Tibial nerve (tissue), 3 donors: ENCODE measurements at regions not wholly inside any gene's neighbourhood (a gene's known extent, or its start where the extent isn't known, plus 50 kb on each side); places are given as distances from the start of the nearest gene placed in this dataset.

ENCODE experiments used
- POLR2A ChIP-seq, 2 donors: fragments of 450-650 bp; IDR thresholded peaks; one replicate each; pipeline ENCODE4 v1.6.1; 2017; ENCODE audit warnings: antibody characterized with exemption in 2 of 2, mild to moderate bottlenecking in 2 of 2, moderate library complexity in 2 of 2
- TF ChIP-seq, protein P1 (sequence below), 5 experiments: fragments of 200-600 bp in 3 of 5; fragments of 450-650 bp in 2 of 5; sonication (generic) in 3 of 5; IDR thresholded peaks; one replicate each; pipeline ENCODE4 v1.5.1; 2016 to 2019; ENCODE audit warnings: antibody characterized with exemption in 5 of 5, mild to moderate bottlenecking in 3 of 5, moderate library complexity in 2 of 5

DNA sequence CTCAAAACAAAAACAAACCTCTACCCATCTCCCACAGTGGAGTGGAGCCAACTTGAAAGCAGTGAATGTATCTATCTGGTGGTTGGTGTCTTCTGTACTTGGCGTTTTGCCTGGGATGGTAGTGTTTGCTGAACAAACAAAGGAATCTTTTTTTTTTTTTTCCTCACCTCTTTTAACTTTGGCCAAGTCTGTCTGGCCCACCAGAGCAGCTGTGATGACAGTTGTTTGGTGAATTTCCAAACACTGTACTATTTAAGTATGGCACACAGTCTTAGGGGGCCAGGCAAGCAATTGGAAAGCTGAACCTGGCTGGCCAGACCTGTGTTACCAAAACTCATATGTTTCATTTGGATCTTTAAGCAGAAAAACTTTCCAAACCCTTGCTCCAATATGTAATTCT is 101.8 kb upstream of the CDH13 start:
- TF ChIP-seq, protein P1, sequence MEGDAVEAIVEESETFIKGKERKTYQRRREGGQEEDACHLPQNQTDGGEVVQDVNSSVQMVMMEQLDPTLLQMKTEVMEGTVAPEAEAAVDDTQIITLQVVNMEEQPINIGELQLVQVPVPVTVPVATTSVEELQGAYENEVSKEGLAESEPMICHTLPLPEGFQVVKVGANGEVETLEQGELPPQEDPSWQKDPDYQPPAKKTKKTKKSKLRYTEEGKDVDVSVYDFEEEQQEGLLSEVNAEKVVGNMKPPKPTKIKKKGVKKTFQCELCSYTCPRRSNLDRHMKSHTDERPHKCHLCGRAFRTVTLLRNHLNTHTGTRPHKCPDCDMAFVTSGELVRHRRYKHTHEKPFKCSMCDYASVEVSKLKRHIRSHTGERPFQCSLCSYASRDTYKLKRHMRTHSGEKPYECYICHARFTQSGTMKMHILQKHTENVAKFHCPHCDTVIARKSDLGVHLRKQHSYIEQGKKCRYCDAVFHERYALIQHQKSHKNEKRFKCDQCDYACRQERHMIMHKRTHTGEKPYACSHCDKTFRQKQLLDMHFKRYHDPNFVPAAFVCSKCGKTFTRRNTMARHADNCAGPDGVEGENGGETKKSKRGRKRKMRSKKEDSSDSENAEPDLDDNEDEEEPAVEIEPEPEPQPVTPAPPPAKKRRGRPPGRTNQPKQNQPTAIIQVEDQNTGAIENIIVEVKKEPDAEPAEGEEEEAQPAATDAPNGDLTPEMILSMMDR (IDR thresholded peaks at IDR 0.05), result no peak
- no peak for TF ChIP-seq POLR2A (IDR thresholded peaks at IDR 0.05)
